Vagina (tissue), 2 donors: ENCODE measurements at regions not wholly inside any gene's neighbourhood (a gene's known extent, or its start where the extent isn't known, plus 50 kb on each side); places are given as distances from the start of the nearest gene placed in this dataset.

Experiments
- POLR2A ChIP-seq, 2 donors: fragments of 450-650 bp; IDR thresholded peaks; one replicate each; pipeline ENCODE4 v1.6.1; 2017; ENCODE audit warnings: antibody characterized with exemption in 2 of 2, mild to moderate bottlenecking in 2 of 2, moderate library complexity in 2 of 2
- TF ChIP-seq, protein P1 (sequence below), 3 experiments: fragments of 450-650 bp in 2 of 3; fragments of 200-600 bp in 1 of 3; sonication (generic) in 1 of 3; IDR thresholded peaks; one replicate each; pipeline ENCODE4 v1.5.1; 2017 to 2019; ENCODE audit warnings: antibody characterized with exemption in 3 of 3, mild to moderate bottlenecking in 2 of 3, moderate library complexity in 2 of 3

DNA sequence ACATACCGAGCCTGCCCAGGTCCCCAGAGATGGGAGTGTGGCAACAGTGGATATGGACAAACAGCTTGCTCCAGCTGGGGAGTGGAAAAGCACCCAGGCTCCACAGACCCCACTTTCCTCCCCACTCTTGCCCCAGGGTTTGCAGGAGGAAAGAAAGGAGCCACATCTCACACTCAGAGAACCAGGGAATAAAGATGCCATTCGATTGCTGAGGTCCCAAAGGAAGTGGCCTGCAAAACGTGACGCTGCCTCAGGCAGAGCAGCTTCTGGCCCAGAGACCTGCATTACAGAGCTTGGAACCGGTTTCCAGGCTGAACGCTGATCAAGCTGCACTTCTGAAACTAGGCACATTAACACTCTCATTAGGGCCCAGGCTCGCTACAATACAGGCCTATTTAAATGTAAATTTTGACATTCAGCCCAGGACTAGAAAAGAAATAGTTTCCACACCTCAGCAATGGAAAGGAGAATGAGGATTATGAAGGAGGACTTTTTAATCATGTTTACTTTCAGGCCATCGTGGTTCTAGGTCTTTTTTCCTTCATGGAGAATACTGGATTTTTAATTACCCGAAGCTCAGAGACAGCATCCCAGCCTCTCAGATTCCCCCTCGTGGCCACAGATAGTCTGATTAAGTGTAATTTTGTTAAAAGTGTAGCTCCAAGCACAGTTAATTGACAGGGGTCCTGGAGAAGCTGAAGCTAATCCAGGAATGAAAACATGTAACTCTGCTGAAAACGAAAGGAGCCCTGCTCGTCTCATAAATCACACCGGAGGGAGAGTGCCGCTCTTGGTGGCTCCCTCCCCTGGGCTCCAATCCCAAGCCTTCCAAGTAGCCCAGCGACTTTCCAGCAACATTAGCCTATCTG is 221.3 kb upstream of the RAB6C start:
- TF ChIP-seq, protein P1, sequence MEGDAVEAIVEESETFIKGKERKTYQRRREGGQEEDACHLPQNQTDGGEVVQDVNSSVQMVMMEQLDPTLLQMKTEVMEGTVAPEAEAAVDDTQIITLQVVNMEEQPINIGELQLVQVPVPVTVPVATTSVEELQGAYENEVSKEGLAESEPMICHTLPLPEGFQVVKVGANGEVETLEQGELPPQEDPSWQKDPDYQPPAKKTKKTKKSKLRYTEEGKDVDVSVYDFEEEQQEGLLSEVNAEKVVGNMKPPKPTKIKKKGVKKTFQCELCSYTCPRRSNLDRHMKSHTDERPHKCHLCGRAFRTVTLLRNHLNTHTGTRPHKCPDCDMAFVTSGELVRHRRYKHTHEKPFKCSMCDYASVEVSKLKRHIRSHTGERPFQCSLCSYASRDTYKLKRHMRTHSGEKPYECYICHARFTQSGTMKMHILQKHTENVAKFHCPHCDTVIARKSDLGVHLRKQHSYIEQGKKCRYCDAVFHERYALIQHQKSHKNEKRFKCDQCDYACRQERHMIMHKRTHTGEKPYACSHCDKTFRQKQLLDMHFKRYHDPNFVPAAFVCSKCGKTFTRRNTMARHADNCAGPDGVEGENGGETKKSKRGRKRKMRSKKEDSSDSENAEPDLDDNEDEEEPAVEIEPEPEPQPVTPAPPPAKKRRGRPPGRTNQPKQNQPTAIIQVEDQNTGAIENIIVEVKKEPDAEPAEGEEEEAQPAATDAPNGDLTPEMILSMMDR (IDR thresholded peaks at IDR 0.05) = no peak
- TF ChIP-seq POLR2A (IDR thresholded peaks at IDR 0.05) = no peak
